A549 (cell line): ENCODE measurements at regions not wholly inside any gene's neighbourhood (a gene's known extent, or its start where the extent isn't known, plus 50 kb on each side); places are given as distances from the start of the nearest gene placed in this dataset.

Source experiments
- KDM5A ChIP-seq: fragments of 200-600 bp; sonication (generic); IDR thresholded peaks from 2 replicates; pipeline ENCODE4 v1.6.1; 2016; ENCODE audit warnings: antibody characterized with exemption, mild to moderate bottlenecking
- MAX ChIP-seq: IDR thresholded peaks from 2 replicates; pipeline ENCODE4 v1.6.1; 2012
- NPAS2 ChIP-seq: fragments of 250-450 bp; sonication (Bioruptor Pico); IDR thresholded peaks from 2 replicates; pipeline ENCODE4 v1.8.0; 2022; ENCODE audit warnings: mild to moderate bottlenecking, moderate library complexity, borderline replicate concordance
- POLR2A ChIP-seq: IDR thresholded peaks from 2 replicates; pipeline ENCODE4 v1.6.1; 2012; ENCODE audit warnings: mild to moderate bottlenecking, low read length
- POLR2AphosphoS2 ChIP-seq: conservative IDR thresholded peaks from 2 replicates; pipeline ENCODE4 v1.6.1; 2012; ENCODE audit warnings: low read length, improper control_type of control experiment, inconsistent platforms
- TF ChIP-seq, protein P1 (sequence below): fragments of >200 bp; sonication (Bioruptor Twin); formaldehyde crosslinking; IDR thresholded peaks from 3 replicates; pipeline ENCODE4 v1.5.1; 2016
- TF ChIP-seq, protein P2 (sequence below): IDR thresholded peaks from 2 replicates; pipeline ENCODE4 v1.6.1; 2012
- TF ChIP-seq, protein P3 (sequence below): fragments of 150-350 bp; IDR thresholded peaks from 2 replicates; pipeline ENCODE4 v1.6.1; 2014; ENCODE audit warnings: low read depth, mild to moderate bottlenecking, low read length

DNA sequence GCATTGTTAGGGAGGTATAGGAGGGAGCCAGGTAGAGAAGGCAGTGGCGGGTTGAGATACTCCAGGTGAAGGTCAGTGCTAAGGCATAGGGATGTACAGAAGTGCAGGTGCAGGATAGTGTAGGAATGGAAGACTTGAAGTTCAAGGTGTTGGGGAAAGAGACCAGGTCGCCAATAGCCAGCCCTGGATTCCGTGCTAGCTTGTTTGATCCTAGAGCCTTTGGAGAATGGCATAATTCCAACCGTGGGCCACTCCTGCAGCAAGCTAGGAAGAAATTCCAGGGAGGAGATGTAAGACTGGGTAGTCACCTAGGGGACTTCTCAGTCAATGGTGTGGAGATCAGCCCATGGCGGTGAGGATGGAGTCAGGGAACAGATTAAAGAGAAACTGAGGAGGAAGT, 272.7 kb downstream of the RPS24 start:
- TF ChIP-seq NPAS2 (CRISPR knock-in tag) (no peak), MAX (no peak), POLR2AphosphoS2 (no peak), KDM5A (no peak), POLR2A (no peak)
- TF ChIP-seq, protein P1, sequence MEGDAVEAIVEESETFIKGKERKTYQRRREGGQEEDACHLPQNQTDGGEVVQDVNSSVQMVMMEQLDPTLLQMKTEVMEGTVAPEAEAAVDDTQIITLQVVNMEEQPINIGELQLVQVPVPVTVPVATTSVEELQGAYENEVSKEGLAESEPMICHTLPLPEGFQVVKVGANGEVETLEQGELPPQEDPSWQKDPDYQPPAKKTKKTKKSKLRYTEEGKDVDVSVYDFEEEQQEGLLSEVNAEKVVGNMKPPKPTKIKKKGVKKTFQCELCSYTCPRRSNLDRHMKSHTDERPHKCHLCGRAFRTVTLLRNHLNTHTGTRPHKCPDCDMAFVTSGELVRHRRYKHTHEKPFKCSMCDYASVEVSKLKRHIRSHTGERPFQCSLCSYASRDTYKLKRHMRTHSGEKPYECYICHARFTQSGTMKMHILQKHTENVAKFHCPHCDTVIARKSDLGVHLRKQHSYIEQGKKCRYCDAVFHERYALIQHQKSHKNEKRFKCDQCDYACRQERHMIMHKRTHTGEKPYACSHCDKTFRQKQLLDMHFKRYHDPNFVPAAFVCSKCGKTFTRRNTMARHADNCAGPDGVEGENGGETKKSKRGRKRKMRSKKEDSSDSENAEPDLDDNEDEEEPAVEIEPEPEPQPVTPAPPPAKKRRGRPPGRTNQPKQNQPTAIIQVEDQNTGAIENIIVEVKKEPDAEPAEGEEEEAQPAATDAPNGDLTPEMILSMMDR: no peak
- TF ChIP-seq, protein P2, sequence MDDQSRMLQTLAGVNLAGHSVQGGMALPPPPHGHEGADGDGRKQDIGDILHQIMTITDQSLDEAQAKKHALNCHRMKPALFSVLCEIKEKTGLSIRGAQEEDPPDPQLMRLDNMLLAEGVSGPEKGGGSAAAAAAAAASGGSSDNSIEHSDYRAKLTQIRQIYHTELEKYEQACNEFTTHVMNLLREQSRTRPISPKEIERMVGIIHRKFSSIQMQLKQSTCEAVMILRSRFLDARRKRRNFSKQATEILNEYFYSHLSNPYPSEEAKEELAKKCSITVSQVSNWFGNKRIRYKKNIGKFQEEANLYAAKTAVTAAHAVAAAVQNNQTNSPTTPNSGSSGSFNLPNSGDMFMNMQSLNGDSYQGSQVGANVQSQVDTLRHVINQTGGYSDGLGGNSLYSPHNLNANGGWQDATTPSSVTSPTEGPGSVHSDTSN: no peak
- TF ChIP-seq, protein P3, sequence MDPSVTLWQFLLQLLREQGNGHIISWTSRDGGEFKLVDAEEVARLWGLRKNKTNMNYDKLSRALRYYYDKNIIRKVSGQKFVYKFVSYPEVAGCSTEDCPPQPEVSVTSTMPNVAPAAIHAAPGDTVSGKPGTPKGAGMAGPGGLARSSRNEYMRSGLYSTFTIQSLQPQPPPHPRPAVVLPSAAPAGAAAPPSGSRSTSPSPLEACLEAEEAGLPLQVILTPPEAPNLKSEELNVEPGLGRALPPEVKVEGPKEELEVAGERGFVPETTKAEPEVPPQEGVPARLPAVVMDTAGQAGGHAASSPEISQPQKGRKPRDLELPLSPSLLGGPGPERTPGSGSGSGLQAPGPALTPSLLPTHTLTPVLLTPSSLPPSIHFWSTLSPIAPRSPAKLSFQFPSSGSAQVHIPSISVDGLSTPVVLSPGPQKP: no peak
